ENCODE measurements at regions not wholly inside any gene's neighbourhood (a gene's known extent, or its start where the extent isn't known, plus 50 kb on each side); places are given as distances from the start of the nearest gene placed in this dataset.

- TF ChIP-seq, protein P1, sequence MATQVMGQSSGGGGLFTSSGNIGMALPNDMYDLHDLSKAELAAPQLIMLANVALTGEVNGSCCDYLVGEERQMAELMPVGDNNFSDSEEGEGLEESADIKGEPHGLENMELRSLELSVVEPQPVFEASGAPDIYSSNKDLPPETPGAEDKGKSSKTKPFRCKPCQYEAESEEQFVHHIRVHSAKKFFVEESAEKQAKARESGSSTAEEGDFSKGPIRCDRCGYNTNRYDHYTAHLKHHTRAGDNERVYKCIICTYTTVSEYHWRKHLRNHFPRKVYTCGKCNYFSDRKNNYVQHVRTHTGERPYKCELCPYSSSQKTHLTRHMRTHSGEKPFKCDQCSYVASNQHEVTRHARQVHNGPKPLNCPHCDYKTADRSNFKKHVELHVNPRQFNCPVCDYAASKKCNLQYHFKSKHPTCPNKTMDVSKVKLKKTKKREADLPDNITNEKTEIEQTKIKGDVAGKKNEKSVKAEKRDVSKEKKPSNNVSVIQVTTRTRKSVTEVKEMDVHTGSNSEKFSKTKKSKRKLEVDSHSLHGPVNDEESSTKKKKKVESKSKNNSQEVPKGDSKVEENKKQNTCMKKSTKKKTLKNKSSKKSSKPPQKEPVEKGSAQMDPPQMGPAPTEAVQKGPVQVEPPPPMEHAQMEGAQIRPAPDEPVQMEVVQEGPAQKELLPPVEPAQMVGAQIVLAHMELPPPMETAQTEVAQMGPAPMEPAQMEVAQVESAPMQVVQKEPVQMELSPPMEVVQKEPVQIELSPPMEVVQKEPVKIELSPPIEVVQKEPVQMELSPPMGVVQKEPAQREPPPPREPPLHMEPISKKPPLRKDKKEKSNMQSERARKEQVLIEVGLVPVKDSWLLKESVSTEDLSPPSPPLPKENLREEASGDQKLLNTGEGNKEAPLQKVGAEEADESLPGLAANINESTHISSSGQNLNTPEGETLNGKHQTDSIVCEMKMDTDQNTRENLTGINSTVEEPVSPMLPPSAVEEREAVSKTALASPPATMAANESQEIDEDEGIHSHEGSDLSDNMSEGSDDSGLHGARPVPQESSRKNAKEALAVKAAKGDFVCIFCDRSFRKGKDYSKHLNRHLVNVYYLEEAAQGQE (IDR thresholded peaks at IDR 0.05; ENCODE audit: low read depth) = no peak
- TF ChIP-seq, protein P2, sequence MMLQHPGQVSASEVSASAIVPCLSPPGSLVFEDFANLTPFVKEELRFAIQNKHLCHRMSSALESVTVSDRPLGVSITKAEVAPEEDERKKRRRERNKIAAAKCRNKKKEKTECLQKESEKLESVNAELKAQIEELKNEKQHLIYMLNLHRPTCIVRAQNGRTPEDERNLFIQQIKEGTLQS (IDR thresholded peaks at IDR 0.05) = no peak
- no peak for TF ChIP-seq EZH2phosphoT487 (IDR thresholded peaks at IDR 0.05; ENCODE audit: borderline replicate concordance)
- no peak for TF ChIP-seq ZFX (IDR thresholded peaks at IDR 0.05)
- TF ChIP-seq POLR2A (IDR thresholded peaks at IDR 0.05; ENCODE audit: borderline replicate concordance, extremely low read depth, insufficient read depth, insufficient read length) = no peak
- no peak for TF ChIP-seq TCF7L2 (IDR thresholded peaks at IDR 0.05; ENCODE audit: borderline replicate concordance, extremely low read depth, insufficient read depth, insufficient read length)
Measured at GRCh38 chr3:141422961-141423582, 54.8 kb downstream of the ZBTB38 start (continued).

DNA sequence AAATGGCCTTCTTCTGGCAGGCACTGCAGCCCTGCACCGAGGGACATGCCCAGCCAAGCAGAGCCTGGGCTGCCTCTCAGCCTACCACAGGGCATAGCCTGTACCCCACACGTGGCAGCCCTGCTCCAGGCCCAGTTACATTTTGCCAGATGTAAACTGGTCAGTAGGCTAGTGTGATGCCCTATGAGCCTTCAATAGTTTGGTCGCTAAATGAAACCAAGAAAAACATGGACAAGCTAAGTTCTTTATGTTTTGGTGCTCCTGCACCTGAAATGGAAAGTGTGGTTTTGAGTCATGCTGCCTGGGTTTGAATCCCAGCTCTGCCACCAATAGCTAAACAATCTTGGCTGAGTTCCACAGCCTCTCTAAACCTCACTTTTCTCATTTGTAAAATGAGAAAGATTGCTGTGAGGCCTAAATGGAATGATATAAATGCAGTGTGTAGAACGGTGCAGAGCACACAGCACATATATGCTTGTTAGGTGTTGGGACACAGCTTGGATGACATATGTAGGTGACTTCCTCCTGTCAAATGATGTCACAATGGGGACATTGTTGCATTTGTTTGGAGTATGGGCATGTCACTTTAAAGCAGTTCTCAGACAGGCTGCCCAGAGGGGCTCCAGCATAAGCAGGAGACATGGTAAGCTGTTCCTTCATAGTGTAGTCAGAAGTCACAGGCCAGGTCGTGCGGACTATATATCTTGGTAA lies 57.4 kb downstream of the ZBTB38 start:
- ChIA-PET POLR2A (no interaction called here), CTCF (interaction anchor here (1.0 kb wide), 1 partner anchor 16 kb away, joined by 3 read pairs; no protein-coding TSS in a partner anchor)

More for the DNA sequence above, 57.4 kb downstream of the ZBTB38 start:
- ATAC-seq (no peak), DNase-seq (ENCODE audit: low read depth, low spot score) (no peak)
- Histone ChIP-seq H3K4me1 (ENCODE audit: control insufficient read depth in 1 of 2, insufficient read depth in 2 of 2, low read length in 2 of 2) (no peaks in the 10 kb centered on the region), H3K79me2 (ENCODE audit: insufficient read depth, low read length) (no peaks in the 10 kb centered on the region), H3K36me3 (ENCODE audit: control insufficient read depth in 1 of 2, insufficient read depth in 2 of 2, low read length in 2 of 2) (no peaks in the 10 kb centered on the region), H3K27me3 (ENCODE audit: insufficient read depth, low read length) (no peaks in the 10 kb centered on the region), H3K9ac (ENCODE audit: low read length) (no peak overlapping the region), H3K27ac (ENCODE audit: low read depth, low read length) (no peak overlapping the region), H4K20me1 (ENCODE audit: insufficient read depth) (no peaks in the 10 kb centered on the region), H3K4me2 (ENCODE audit: low read length) (no peak overlapping the region), H3K9me2 (ENCODE audit: insufficient read depth) (no peaks in the 10 kb centered on the region), H3K9me3 (ENCODE audit: control insufficient read depth in 1 of 2, insufficient read depth in 1 of 2, low read depth in 1 of 2, low read length in 2 of 2) (no peaks in the 10 kb centered on the region), H2AFZ (ENCODE audit: low read depth, low read length, poor library complexity, severe bottlenecking) (no peak overlapping the region), H3K4me3 (replicated peaks in 1 of 2; ENCODE audit: low read depth in 1 of 2, low read length in 2 of 2) (no peak overlapping the region)
- intact Hi-C loops (cut with micrococcal nuclease) = no loop called here
- RAD21 ChIA-PET (ENCODE audit: low non-redundant PET in 1 of 2, low total read pairs in 2 of 2, uncharacterized antibody in 2 of 2, unreplicated experiment in 2 of 2) = no interaction called here
- BruUV-seq (replicated peaks) = no TSS peak
- TF ChIP-seq, protein P1 (IDR thresholded peaks at IDR 0.05; ENCODE audit: low read depth) = no peak
- TF ChIP-seq FOSL1 (IDR thresholded peaks at IDR 0.05; ENCODE audit: low read depth) (no peak), ZFX (IDR thresholded peaks at IDR 0.05) (no peak), JUND (IDR thresholded peaks at IDR 0.05) (no peak)

All from HCT116 (cell line).